ENCODE measurements at regions not wholly inside any gene's neighbourhood (a gene's known extent, or its start where the extent isn't known, plus 50 kb on each side); places are given as distances from the start of the nearest gene placed in this dataset.

DNA sequence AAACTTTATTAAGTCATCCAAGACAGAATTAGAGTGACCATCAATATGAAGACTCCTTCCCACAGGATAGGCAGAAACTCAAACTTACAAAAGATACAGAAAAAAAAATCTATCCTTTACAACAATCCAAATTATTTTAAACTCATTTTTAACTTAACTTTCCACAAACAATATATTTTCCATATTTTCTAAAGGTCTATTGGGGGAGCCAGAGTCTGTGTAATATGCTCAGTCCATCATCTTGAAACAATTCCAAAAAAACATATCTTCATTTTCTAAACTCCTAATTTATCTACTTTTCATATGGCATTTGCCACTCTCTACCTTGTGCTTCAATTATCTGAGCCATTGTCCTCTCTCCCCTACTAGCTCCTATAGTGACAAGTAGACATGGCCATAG is 378.1 kb downstream of the PDGFC start:
- no peak for TF ChIP-seq POLR2A (IDR thresholded peaks at IDR 0.05; ENCODE audit: low read length)
- no peak for TF ChIP-seq GATA1 (IDR thresholded peaks at IDR 0.05; ENCODE audit: low read depth, low read length)
